ENCODE measurements at regions not wholly inside any gene's neighbourhood (a gene's known extent, or its start where the extent isn't known, plus 50 kb on each side); places are given as distances from the start of the nearest gene placed in this dataset.
"Not testable (repeated sequence)": the region's sequence is repeated elsewhere in the genome, so short reads cannot be mapped to it uniquely, and the experiment has no call there.

DNA sequence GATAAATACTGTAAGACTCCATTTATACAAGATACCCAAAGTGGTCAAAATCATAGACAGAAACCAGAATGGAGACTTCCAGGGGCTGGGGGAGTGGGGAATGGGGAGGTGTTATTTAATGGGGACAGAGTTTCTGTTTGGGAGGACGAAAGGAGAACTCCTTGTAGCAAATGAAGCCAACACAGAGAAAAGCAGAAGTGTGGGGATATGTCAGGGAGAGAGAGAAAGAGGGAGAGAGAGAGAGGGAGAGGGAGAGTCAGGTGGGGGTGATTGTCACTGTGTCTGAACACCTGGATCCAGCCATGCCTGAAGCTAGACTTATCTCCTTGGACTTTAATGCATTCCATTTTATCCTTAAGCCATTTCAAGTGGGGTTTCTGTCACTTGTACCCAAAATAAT is 234.7 kb downstream of the BCL11B start:
- DNase-seq (ENCODE audit: low spot score) = not testable (repeated sequence)

DNA sequence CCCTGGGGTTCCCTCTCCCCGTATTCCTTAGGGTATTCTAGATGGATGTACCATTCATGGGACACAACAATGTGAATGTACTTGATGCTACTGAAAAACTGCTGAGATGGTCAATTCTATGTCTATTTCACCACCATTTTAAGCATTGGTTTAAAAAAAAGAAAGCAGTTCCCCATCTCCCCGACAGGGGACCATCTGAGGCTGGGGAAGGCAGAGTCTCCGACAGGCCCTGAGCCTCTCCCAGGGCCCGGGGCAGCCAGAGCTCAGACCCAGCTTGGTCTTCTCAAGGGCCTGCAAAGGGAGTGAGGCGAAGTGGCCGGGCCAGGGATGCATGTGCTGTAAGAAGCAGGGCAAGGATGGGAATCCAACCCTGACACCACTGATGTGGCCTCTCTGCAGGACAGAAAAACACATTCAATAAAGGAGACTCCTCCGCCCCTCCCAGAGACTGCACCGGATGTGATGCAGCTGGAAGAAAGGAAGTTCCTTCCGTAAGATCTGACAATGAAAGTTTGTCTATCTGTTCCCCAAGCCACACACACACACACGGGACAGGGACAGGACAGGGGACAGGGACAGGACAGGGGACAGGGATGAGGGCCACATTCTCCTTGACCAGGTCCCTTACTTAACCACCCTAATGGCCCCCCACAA is 234.1 kb downstream of the BCL11B start:
- peak; percentile 42 for DNase-seq (ENCODE audit: low spot score)

DNA sequence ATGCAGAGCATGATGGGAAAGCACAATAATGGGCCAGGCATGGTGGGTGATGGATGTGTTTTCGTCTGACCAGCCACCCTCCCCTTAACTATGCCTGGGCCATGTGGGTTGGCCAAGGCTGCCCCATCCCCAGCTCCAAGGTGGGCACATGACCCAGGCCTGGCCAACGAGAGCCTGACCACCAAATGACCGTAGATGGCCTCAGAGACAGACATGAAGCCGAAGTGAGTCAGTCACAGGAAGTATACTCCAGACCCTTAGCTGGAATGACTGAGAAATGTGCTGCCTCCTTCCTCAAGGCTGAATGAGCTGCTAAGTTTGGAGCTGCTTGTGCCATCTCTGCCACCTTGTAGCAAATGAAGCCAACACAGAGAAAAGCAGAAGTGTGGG is 233.6 kb downstream of the BCL11B start:
- peak; percentile 47 for DNase-seq (ENCODE audit: low spot score)

DNA sequence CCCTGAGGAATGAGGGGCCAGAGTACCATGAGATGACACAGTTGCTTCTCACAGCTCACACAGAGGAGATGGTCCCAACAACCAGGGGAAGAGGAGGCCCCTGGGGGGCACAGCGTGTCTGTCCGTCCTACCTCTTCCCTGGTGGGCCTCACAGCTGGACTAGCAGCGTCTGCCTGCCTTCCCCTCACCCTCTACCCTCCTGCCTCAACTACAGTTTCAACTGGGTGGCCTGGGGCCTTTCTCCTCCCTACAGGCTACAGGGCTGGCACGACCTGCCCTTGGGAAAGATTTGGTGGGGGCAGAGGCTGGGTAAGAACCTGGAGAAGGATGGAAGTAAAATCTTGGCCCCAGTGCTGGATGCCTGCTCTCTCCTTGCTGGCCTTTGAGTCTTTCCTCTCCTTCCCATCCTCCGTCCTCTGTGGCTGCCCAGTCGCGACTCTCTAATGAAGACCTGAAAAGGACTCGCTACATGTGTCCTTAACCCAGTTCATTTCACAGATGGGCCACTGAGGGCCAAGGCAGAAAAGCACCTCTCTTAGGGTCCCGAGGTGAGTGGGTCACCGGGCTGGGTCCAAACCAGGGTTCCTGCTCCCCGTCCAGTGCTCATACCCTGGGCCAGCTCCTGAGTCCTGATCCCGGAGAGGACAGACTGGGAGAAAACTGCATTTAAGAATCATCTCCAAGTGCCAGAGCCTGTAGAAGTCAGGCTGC is 232.5 kb downstream of the BCL11B start:
- peak; percentile 63 for DNase-seq (ENCODE audit: low spot score)

DNA sequence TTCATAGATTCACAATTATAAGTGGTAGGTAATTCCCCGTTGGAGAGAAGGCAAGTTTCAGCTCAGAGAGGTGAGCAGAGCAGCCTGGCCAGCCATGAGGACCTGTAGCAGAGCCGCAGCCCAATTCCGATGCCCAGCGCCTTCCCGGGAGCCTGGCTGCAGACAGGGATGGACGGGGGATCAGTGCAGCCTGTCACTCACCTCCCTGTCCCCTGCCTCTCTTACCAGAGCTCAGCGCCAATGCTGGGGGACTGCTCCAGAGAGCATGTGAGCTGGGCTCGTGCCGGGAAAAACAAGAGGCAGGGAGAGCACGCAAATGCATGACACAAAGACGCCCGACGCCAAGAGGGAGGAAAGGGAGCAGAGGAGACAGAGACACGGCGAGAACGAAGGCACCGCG is 231.9 kb downstream of the BCL11B start:
- peak; percentile 59 for DNase-seq (ENCODE audit: low spot score)

DNA sequence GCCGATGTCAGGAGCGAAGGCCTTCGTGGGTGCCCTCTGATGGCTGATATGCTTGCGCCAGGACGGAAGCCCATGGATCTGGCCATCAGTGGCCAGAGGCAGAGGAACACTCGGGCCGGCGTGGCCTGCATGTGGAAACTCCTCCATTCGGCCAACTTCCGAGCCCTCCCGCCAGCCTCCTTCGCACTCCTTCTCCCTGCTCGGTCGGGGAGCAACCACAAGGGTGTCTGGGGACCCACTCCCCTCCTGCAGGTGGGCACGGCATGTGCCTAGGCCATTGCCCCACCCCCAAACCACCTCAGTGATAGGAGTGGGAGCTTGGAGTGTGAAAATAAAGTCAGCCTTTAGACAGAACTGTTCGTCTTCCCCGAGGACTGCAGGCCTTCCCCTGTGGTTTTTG is 231.3 kb downstream of the BCL11B start:
- peak; percentile 44 for DNase-seq (ENCODE audit: low spot score)

DNA sequence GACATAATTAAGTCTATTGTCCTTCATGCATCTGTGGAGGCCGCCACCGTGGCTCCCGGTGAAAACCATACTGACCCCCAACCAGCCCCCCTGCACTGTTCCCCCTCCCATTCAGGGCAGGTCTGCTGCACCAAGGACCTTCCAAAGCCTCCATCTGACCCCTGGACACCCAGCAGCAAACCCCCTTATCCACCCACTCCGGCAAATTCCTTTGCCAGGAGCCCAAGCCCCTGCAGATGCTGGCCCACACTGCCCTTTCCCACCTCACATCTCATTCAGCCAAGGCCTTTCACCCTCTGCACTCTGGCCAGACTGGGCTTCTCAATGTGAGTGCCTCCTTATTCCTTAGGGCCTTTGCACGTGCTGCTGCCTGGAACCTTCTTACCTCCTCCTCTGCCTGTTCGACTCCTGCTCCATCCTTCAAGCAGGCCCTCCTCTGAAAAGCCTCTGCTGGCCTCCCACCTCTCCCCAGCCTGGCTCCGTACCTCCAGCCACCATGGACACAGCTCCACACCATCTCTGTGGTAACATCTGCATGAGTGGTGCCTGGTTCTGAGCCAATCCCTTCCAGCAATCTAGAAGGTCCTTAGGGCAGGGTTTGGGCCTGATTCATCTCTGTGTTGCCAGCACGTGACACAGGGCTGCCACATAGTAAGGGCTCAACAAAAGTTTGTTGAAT is 230.7 kb downstream of the BCL11B start:
- DNase-seq (ENCODE audit: low spot score) = peak; percentile 55

DNA sequence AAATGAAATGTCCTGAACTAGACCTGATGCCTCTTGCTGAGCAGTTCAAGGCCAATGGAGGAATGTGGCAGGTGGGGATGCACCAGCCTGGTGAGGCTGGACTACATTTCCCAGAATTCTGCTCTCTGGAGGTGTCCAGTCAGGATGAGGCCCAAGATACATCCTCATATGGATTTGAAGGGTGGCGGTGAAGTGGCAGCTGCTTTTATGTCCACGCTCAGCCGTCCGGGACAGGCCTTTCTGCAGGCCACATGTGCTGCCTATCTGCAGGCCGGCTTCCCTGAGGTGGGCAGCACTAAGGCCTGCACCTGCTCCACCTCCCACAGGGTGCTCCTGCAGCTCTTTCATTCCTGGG is 230.2 kb downstream of the BCL11B start:
- peak; percentile 25 for DNase-seq (ENCODE audit: low spot score)

DNA sequence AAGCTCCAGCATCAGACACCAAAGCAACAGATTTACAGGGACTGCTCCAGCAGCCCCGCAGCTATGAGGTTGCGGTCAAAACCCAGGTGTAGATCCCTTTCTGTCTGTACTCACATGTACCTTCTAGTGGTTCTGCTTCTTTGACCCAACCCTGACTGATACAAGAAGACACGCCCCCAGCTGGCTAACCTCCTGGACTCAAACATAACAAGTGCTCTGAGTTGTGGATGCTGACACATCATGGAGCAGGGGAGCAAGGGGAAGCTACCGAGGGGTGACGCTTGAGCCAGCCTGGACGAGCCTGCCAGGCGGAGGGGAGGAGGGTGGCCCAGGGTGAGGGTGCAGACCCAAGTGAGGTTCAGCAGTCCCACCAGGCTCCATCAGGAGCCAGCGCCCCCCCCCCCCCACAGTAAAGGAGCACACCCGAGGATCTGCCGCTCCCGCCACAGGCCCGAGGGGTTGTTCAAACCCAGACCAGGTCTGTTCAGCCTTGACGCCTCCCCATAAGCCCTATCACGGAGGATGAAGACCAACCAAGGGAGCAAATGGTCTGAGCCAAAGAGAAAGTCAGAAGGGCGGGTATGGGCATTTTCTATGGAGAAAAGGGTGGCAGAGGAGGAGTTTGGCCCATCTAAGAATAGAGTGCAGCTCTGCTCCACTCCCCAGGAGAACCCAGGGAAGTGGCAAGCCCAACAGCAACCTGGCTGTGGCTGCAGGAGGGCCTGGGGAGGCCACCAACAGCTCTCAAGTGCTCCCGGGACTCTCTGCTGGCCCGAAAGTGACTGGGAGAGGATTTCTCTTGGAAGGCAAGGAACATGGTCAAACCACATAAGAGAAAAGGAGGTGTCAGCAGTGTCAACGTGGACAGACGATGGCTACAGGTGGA is 229.4 kb downstream of the BCL11B start:
- DNase-seq (ENCODE audit: low spot score) = peak; percentile 62

DNA sequence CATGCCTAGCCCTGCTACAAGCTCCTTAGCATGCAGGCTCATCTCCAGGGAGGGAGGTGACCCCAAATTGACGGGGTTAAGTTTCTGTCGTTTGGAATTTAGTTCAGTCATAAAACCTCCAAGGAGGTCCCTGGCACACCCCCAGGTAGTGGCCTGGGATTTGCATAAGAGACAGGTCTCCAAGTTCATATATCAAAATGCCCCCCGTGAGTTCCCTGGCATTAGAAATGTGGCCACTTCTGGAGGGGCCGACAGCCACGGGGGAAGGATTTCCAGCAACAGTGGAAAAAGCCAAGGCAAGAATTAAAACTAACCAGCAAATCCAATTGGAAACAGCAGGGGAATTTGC is 228.8 kb downstream of the BCL11B start:
- DNase-seq (ENCODE audit: low spot score) = no peak

DNA sequence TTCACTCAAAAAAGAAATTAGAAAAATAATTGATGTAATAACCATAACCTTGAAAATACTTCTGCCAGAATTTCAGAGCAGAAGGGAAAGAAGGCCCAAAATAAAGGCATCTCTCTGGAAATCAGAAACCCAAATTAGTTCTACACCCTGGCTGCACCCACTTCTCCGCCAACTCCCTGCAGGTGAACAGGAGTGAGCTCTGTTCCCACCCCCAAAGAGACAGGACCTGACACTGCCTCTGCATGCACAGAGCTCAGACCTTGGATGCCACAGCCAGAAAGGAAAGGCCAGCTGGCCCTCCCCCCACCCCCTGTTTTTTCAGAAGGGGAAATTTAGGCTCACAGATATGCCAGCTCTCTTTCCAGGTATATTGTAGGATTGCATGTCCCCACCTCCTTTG is 228.2 kb downstream of the BCL11B start:
- peak; percentile 18 for DNase-seq (ENCODE audit: low spot score)

DNA sequence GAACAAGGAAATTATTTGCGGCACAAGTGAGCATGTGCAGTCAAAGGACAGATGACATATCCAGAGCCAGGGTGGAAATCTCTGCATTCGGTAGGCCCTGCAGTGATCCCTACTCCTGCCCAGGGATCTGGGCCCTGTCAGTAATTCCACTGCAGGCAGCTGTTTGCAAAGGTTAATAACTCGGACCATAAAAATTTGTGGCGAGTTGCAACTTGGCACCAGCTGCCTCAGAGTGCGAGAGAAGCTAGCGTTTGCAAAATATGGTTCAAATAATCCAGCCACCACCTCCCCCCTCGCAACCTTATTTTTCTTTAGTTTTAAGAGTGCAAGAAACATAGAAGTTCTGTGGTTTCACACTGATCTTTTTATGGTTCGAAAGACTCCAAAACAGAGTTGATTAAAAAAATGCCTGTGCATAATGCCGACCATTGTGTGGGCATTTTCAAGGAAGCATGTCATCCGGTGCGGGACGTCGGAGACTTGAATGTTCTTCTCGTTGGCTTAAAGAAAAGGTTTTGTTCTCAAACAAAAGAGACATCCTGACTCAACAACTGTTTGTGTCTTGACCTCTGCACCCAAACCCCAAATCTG is 224.5 kb downstream of the BCL11B start:
- no peak for DNase-seq (ENCODE audit: low spot score)

DNA sequence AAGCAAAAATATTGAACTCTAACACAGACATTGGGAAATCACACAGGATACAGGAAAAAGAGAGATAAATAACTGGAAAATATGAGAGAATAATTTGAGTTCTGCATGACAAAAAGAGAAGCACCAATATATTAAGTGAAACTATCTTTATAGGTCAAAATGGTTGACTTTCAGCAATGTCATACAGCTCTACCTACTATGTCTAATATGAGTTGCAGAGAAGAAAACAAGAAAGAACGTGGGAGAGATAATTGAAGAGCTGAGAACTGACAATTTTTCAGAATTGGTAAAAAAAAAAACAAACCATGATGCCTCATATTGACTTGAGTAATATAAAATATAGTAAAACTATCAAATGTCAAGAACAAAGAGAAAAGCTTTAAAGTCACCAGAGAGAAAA is 221.7 kb downstream of the BCL11B start:
- DNase-seq (ENCODE audit: low spot score) = no peak

DNA sequence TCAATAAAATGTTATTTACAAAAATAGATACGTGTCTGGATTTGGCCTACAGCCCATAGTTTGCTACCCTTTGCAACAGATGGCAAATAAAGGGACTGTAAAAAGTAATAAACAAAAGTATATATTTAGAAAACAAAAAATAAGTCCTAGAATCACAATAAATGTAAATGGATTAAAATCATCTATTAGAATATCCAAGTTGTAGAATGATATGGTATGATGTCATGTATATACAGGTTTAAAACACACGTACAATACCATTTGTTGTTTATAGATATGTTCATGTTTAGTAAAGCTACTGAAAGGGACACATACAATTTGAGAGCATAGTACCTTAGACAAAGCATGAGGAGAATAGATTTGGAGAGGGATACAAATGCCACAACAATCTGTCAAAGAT is 219.5 kb downstream of the BCL11B start:
- no peak for DNase-seq (ENCODE audit: low spot score)

DNA sequence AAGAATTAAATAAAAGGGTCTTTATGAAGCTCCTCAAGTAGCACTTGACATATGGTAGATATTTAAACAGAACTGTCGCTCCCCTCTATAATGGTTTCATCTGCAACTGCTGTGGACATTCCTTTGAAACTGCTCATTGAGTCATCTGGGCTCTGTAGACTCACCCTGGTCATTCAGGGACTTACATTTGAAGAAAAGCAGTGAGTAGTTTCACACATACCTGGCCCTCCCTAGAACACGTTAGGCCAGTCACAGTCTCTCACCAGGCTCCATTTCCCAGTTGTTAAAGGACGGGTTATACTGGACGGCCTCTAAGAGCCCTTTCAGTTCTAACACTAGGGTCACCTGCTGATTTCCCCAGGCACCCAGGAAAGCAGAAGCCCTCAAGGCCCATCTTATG is 217.0 kb downstream of the BCL11B start:
- no peak for DNase-seq (ENCODE audit: low spot score)

DNA sequence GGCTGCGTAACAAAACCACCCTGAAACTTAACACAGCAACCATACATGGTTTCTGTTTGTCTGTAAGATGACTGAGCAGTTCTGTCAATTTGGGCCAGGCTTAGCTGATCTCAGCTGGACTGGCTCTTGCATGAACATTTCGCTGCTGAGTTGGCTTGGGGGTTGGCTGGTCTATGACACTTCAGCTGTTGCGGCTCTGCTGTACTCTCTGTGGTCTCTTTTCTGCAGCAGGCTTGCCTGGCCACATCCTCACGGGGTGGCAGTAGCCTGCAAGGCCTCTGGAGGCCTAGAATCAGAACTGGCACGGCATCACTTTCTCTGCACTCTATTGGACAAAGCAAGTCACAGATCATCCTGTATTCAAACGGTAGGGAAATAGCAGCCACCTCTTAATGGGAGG is 216.2 kb downstream of the BCL11B start:
- no peak for DNase-seq (ENCODE audit: low spot score)

DNA sequence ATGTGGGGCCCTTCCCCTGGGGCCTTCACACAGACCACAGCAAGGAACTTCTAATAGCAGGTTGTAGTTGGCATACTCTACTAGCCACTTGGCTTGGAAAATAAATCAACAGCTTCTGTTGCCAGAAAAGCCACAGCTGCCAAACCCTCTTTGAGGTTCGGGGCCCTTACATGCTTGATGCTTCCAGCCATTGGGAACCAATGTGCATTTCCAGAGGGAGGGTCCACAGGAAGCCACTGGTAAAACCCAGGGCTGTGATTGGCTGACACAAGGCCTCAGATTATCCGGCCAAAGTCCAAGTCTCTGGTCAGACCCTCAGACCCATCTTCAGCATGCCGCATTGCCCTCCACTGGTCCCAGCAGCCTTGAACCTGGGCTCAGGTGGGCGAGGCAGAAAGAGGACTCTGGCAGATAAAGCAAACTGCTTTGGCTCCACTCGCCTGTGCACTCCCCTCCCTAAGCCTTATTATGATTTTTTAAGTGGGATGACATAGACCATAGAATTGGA is 214.4 kb downstream of the BCL11B start:
- DNase-seq (ENCODE audit: low spot score) = peak; percentile 50

DNA sequence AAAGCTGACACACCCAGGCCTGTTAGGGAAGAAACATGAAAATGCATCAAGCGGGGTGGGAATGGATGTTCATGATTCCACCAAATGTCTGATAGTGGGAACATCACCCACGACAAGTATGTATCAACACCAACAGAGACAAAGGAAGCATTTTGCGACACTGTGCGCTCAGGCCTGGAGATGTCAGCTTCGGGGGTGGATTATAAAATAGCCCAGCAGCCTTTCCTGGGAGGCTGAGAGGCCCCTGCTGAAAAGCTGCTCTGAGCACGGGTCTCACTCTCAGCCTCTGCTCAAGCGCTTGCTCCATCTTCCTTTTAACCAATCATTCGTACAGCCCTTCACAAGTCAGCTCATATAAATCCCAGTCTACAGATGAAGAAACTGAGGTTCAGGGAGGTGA is 213.5 kb downstream of the BCL11B start:
- DNase-seq (ENCODE audit: low spot score) = no peak

DNA sequence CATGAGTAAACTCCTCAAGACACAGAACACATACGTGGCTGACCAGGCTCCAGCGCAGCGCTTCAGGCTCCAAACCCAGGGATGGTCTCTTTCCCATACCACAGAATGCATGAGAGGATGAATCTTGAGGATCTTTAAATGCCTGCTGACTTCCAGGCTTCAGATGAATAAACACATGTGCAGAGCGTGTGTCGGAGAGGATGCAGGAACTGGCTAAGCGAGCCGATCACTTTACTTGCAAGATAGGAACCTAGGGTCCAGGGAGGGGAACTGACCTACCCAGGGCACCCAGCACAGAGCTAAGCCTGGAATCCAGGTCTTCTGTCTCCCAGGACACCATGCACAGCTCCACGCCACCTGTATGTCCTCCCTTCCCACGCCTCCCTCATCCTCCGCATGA is 209.8 kb downstream of the BCL11B start:
- DNase-seq (ENCODE audit: low spot score) = no peak

DNA sequence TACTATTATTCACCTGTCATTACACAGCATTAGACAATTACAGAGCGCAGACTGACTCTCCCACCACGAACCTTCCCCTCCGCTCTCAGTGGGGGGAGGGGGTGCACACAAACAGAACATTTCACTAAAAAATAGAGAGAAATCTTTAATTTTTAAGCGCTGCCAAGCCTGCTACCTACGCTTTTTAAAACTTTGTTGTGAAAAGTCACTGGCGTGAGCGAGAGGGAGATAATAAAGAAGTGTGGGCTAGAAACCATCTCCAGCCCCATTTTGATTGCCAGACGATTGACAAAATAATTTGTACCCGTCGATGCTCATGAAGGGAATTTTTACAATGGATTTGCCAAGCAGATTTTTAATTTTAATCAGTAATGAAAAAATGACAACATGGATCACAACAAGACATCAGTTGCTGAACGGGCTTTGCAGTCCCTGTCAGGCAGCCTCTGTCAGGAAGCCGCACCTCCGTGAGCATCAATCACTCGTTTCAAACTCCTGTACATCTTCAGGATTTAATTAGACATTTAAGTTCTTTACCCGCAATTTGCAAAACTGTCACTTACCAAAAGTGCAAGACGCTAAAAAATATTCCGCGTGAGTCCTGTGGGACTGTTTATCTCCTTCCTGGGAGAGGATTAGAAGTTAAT is 209.1 kb downstream of the BCL11B start:
- no peak for DNase-seq (ENCODE audit: low spot score)

DNA sequence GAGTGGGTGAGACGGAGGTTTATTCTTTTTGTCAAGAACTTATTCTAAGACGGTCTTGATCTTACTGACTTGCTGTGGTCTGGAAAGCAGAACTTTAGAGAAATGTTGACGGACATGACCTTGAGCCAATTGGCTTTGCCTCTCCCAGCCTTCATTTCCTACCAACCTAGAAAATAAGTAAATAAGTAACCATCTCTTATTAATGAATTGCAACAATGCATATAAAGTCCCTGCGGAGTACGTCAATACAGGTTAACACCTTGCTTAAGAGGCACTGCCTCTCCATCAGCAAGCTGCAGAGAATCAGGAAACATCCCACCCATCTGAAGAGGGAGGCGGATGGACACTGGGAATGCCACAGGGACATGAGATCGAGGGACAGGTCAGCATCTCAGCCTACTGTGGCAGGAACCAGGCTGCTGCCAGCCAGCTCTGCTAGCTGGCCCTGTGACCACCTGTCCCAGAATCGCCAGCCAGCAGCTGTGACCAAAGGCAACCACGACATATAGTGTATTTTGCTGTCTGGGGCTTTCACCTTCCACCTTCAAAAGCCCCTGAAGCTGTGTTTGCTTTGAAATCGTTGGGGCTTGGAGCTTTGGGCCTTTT is 208.3 kb downstream of the BCL11B start:
- no peak for DNase-seq (ENCODE audit: low spot score)

Data from left forelimb (tissue), 1 donor.